Neural cell (in vitro differentiated cells): ENCODE measurements at regions not wholly inside any gene's neighbourhood (a gene's known extent, or its start where the extent isn't known, plus 50 kb on each side); places are given as distances from the start of the nearest gene placed in this dataset.
"Not testable (repeated sequence)": the region's sequence is repeated elsewhere in the genome, so short reads cannot be mapped to it uniquely, and the experiment has no call there.

Source experiments
- CTCF ChIP-seq: fragments of 450-650 bp; IDR thresholded peaks from 2 replicates; pipeline ENCODE4 v1.5.1; 2014; ENCODE audit warnings: antibody characterized with exemption, mild to moderate bottlenecking, moderate library complexity; ENCODE audit not compliant: poor library complexity, severe bottlenecking
- EZH2 ChIP-seq: fragments of 200-600, 300-800 bp; shearing (Covaris generic), sonication (generic); IDR thresholded peaks from 2 replicates; pipeline ENCODE4 v1.6.1; 2014; ENCODE audit warnings: antibody characterized with exemption, low read length, borderline replicate concordance, mild to moderate bottlenecking; ENCODE audit not compliant: insufficient read depth, poor library complexity, severe bottlenecking
- REST ChIP-seq: IDR thresholded peaks from 2 replicates; pipeline ENCODE4 v1.6.1; 2012; ENCODE audit warnings: borderline replicate concordance

- not testable (repeated sequence) for TF ChIP-seq EZH2, CTCF, REST
These were observed 2875.1 kb downstream of the RPIA start for GRCh38 chr2:91566611-91567010.
